Erythroblast (primary cell): ENCODE measurements at regions not wholly inside any gene's neighbourhood (a gene's known extent, or its start where the extent isn't known, plus 50 kb on each side); places are given as distances from the start of the nearest gene placed in this dataset.

Experiments used
- GATA1 ChIP-seq: IDR thresholded peaks from 2 replicates; pipeline ENCODE4 v1.6.1; 2011; ENCODE audit warnings: low read depth, mild to moderate bottlenecking, control low read depth, low read length, moderate library complexity
- POLR2A ChIP-seq: IDR thresholded peaks from 2 replicates; pipeline ENCODE4 v1.6.1; 2011; ENCODE audit warnings: mild to moderate bottlenecking, low read length

GRCh38 chr16:85333744-85334640 is 221.7 kb upstream of the CIBAR2 start:
- TF ChIP-seq POLR2A (no peak), GATA1 (no peak)
